Superior temporal gyrus (tissue), 1 donor: ENCODE measurements at regions not wholly inside any gene's neighbourhood (a gene's known extent, or its start where the extent isn't known, plus 50 kb on each side); places are given as distances from the start of the nearest gene placed in this dataset.
"Not testable (repeated sequence)": the region's sequence is repeated elsewhere in the genome, so short reads cannot be mapped to it uniquely, and the experiment has no call there.

Experiments used
- DNase-seq: peaks from one replicate; pipeline ENCODE4 v3.0.0-alpha.2; 2016; ENCODE audit errors: extremely low spot score

DNA sequence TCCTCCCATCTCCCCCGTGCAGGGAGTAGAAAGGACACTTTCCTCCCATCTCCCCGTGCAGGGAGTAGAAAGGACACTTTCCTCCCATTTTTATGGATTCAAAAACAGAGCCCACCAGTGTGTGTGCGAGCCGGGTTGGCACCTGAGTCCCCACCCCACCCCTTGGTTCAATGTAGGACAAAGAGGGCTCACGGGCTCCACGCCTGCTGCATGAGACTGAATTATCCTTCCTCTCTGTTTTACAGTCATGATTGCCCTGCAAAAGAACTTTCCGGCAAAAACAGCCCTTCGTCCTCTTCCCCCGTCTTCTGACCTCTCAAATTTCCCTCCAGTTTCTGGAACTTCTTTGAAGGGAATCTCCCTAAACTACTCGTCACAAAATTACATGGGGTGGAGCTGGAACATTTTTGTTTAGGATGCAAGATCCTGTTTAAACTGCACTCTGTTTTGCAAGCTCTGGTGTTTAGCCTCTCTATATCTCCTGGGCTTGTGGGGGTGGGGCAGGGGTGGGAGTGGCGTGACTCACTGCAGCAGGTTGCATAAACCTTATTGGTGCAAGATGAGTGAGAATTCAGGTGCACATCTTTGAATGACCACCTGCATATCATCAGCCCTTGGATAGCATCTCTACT is 99.8 kb downstream of the PSMG1 start:
- no peak for DNase-seq

DNA sequence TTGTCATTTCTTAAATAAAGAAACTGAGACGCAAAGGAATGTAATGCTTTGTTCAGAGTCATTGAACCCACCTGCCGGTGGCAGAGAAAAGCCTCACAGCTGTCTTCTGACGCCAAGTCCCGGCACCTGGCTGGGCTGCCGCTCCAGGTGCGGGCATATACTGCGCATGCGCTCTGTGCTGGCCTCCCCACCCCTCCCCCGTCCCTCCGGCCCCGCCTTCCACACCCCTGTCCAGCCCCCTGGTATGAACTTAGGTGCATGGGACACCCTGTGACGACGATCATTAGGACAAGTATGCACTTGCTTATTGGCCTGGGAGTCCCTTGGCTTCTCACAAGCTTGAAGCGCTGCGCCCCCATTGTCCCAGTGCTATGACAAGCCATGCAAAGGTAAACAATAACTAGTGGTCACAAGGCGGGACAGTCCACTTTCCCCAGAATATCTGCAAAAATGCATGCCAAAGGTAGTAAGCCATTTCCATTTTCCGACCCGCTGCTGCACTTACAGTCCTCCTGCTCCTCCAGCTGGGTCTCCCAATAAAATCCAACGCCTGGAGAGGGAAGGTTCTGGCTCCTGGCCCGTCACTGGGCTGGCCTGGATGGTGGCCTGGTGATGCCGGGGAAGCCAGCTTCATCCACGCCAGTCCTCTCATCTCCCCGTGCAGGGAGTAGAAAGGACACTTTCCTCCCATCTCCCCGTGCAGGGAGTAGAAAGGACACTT is 100.4 kb downstream of the PSMG1 start:
- no peak for DNase-seq

GRCh38 chr21:39080366-39080765 is 102.9 kb downstream of the PSMG1 start:
- no peak for DNase-seq

DNA sequence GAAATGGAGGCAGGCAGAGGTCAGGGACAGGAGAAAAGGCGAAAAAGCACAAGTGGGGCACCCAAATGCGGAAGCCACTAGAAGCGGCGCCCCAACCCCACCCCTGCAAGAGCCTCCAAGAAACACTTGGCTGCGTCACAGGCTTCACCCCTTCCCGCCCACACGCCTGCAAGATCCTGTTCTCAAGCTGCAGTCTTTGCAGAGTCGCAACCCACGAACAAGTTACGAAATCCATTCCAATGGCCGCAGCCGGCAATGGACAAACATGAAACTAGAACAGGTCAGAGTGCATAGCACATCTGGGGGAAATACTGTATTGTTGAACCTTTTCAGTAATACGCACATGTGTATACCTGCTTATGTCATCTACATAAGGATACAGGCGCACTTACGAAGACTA is 103.6 kb downstream of the PSMG1 start:
- peak; percentile 36 for DNase-seq

- no peak for DNase-seq
Measured at GRCh38 chr21:39078322-39079065, 104.8 kb downstream of the PSMG1 start.

DNA sequence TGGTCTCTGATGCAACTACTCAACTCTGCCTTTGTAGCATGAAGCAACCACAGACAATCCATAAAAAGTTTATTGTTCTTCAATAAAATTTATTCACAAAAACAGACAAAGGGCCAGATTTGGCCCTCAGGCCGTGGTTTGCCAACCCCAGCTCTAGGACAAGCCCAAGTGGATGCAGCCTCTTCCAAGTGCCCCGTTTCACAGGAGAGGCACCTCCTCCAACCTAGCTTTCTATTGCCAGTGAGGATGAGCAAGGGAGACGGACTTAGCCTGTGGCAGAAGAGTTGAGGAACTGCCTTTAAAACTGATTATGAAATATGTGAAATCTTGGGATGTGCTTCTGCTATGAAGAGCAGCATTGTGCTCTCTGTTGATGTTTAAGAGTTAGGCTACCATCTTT is 105.4 kb downstream of the PSMG1 start:
- DNase-seq = no peak

- DNase-seq = no peak
Measured at GRCh38 chr21:39074508-39074907, 108.7 kb downstream of the PSMG1 start.

- DNase-seq = peak; percentile 34
Measured at GRCh38 chr21:39073717-39074116, 109.5 kb downstream of the PSMG1 start.

DNA sequence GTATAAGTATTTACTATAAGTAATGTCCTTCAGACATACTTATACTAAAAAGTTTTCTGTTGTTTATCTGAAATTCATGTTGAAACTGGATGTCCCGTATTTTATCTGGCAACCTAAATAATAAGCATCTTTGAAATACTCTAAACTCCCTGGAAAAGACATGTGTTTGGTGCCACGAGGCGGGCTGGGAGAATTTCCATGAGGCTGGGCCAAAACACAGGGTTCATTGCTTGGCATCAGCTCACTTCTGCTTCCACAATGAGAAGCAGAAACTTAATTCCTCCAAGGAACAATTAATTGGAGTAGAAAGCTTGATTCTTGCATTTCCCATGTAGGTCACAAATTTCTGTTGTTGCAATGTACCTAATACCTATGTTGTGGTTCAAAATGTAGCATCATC is 110.2 kb downstream of the PSMG1 start:
- peak; percentile 67 for DNase-seq

DNA sequence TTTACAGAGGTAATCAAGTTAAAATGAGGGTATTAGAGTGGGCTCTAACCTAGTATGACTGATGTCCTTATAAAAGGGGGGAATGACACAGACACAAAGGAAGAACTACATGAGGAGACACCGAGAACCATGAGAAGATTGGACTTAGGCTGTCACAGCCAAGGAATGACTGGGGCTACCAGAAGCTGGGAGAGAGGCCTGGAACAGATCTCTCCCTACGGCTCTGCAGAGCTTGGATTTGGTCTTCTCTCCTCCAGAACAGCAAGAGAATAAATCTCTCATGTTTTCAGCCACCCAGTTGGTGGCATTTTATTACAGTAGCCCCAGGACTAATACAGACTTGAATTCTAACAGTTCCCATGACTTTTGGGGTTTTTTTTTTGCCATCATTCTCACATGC is 110.8 kb downstream of the PSMG1 start:
- DNase-seq = no peak

DNA sequence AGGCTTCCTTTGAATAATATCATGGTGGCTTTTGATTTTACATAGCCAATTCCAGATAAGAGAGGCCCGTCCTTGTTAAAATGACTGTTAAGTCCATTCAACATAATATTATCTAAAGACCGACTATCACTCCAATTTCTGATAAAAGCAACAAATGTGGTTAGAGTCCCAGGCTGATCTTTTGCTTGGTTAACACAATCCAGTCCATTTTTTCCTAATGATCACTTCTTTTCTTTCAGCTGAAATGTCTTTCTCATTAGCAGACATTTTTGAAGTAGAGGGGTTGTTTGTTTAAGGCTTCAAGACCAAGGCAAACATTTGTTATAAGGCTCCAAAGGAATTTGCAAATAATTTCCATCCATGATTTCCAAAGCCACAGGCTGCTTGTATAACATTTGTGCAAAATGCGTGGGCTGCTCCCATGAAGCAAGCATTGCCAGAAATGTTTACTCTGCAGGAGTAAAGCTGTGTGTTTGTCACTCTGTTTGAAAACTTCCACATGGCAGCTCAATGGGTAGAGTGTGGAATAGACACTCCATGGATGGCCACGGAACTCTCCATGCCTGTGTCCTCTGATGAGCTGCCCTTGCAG is 111.5 kb downstream of the PSMG1 start:
- no peak for DNase-seq

DNA sequence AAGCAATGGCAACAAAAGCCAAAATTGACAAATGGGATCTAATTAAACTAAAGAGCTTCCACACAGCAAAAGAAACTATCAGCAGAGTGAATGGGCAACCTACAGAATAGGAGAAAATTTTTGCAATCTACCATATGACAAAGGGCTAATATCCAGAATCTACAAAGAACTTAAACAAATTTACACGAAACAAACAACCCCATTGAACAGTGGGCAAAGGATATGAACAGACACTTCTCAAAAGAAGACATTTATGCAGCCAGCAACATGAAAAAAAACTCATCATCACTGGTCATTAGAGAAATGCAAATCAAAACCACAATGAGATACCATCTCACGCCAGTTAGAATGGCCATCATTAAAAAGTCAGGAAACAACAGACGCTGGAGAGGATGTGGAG is 113.4 kb downstream of the PSMG1 start:
- not testable (repeated sequence) for DNase-seq

DNA sequence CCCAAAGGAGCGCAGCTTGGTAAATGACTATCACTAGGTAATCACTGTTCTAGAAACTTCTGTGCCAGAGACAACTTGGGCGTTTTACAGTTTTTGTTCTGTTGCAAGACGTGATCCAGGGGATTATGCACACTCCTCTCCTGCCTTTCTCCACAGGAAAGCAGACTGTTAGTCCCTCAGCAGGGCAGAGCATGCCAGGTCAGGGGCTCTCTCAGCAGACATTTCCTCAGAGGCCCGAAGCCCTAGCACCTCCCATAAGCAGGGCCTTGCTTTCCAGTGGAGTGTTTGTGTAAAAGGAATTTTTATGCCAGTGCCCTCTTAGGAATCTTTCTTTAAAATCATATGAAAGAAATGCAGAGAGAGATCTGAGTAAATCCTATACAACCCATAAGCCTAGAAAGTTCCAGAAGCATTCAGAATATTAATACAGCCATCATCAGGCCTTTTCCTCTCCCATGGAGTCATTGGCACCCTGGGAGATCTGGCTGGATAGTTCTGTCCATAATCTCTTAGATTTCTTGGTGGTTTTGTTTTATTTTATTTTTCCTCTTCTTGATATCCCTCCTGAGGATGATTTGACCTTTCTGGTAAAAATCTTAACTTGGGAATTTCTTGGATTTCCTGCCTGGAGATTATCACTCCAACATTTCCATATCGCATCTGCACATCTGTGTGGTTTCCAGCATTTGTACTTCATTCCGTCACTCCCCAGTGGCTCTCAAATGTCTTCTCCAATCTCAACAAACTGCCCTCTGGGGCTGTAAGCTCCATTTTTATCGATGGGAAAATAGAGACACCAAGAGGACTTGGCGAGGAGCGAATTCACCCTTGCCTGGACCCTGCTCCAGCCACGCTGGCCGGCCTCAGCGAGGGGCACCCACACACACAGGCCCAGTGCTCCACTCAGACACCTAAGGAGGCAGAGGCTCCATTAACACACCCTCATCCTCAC is 116.1 kb downstream of the PSMG1 start:
- no peak for DNase-seq

GRCh38 chr21:39065917-39066316 is 117.3 kb downstream of the PSMG1 start:
- DNase-seq = no peak

GRCh38 chr21:39064325-39065012 is 118.8 kb downstream of the PSMG1 start:
- no peak for DNase-seq

DNA sequence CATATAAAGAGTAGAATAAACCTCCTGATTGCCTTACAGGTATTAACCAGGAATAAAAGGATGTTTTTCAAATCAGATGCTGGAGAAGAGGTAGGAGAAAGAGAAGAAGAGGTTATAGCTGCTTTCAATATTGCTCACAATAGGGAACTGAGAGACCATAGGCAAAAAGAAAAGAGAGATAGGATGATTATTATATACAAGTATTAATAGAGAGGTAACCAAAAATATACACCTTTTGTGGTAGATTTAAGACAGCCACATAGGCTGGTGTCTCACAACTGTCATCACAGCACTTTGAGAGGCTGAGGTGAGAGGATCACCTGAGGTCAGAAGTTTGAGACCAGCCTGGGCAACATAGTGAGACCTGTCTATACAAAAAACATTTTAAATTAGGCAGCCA is 119.7 kb downstream of the PSMG1 start:
- DNase-seq = no peak

- DNase-seq = no peak
Measured at GRCh38 chr21:39062196-39062595, 121.1 kb downstream of the PSMG1 start.

- DNase-seq = no peak
Measured at GRCh38 chr21:39061766-39062165, 121.5 kb downstream of the PSMG1 start.

GRCh38 chr21:39060485-39061083 is 122.7 kb downstream of the PSMG1 start:
- DNase-seq = no peak

GRCh38 chr21:39057121-39057520 is 126.1 kb downstream of the PSMG1 start:
- DNase-seq = no peak
